ENCODE measurements at regions not wholly inside any gene's neighbourhood (a gene's known extent, or its start where the extent isn't known, plus 50 kb on each side); places are given as distances from the start of the nearest gene placed in this dataset.
"Not testable (repeated sequence)": the region's sequence is repeated elsewhere in the genome, so short reads cannot be mapped to it uniquely, and the experiment has no call there.

DNA sequence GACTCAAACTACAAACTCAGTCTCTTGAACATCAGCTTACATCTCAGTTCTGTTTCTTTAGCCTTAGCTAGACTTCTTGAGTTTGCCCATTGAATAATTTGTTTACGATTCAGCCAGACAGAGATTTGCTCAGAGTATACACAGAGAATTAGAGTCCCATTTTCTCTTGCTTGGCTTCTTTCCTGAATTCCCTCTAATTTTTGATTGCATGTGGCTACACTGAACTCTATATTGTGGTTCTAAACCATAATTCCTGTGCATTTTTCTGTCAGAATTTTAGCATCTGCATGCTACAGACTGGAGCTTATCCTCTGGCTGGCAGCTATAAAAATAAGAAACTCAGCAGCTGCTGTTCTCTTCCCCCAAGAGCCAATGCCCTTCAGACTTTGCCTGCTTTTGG is 354.9 kb downstream of the MDFIC start:
- Histone ChIP-seq H3K27me3 (ENCODE audit: control insufficient read depth, insufficient read depth, low read length, poor library complexity, severe bottlenecking) (no peaks in the 10 kb centered on the region), H3K4me3 (ENCODE audit: insufficient read depth, low read depth, low read length) (no peak overlapping the region), H3K9me3 (ENCODE audit: control insufficient read depth, low read length) (no peaks in the 10 kb centered on the region), H3K4me1 (ENCODE audit: control insufficient read depth, insufficient read depth, low read length) (no peaks in the 10 kb centered on the region), H3K36me3 (ENCODE audit: control insufficient read depth, insufficient read depth, low read length) (no peaks in the 10 kb centered on the region), H3K27ac (ENCODE audit: insufficient read depth, low read depth, low read length, poor library complexity, severe bottlenecking) (no peak overlapping the region)
- 95 to 97% methylated on average over 1 of the region's 1 CpG for WGBS, 2 experiments

DNA sequence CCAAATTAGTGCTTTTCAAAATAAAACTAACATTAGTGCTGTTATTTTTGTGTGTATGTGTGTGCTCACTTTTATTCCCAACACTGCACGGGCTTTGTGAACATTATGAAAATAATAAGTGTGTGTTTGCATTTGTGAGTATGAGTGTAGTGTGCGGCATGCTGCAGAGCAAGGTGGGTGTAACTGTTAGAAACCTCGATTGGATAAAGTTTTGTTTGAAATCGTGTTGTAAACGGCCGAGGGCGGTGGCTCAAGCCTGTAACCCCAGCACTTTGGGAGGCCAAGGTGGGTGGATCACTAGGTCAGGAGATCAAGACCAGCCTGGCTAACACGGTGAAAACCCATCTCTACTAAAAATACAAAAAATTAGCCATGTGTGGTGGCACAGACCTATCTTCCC is 352.0 kb downstream of the MDFIC start:
- not testable (repeated sequence) for H3K9me3 ChIP-seq (ENCODE audit: control insufficient read depth, low read length); H3K36me3 ChIP-seq (ENCODE audit: control insufficient read depth, insufficient read depth, low read length); H3K4me1 ChIP-seq (ENCODE audit: control insufficient read depth, insufficient read depth, low read length); H3K27ac ChIP-seq (ENCODE audit: insufficient read depth, low read depth, low read length, poor library complexity, severe bottlenecking); H3K27me3 ChIP-seq (ENCODE audit: control insufficient read depth, insufficient read depth, low read length, poor library complexity, severe bottlenecking); H3K4me3 ChIP-seq (ENCODE audit: insufficient read depth, low read depth, low read length)
- WGBS, 2 experiments = 92 to 95% methylated on average over 8 of the region's 8 CpGs

DNA sequence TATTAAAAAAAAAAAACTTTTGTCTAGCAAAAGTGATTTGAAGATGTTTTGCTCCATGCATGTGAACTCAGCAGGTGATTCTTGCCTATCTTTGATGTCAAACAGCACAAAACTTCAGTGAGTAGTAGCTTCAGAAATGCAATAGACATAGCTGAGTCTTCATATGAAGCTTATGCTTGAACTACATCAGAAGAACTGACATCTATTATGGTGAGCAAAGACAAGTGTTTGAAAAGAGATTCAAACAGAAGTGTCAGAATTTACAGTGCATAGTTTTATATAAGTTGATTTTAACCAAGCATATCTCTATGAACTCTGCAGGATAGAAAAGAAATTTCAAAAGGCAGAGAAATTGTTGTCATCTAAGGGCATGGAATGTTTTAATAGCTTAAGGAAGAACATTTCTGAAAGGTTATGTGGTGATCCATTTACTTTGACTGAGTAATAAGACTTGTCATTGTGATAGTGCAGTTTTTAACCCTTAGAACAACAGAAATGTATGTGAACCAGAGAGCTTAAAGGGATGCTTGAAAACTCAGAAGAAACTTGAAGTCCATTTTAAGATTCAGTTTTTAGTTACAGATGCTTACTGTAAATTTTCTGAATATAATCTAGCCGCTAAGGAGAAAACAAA is 351.4 kb downstream of the MDFIC start:
- Histone ChIP-seq H3K9me3 (ENCODE audit: control insufficient read depth, low read length) (no peaks in the 10 kb centered on the region), H3K27me3 (ENCODE audit: control insufficient read depth, insufficient read depth, low read length, poor library complexity, severe bottlenecking) (no peaks in the 10 kb centered on the region), H3K27ac (ENCODE audit: insufficient read depth, low read depth, low read length, poor library complexity, severe bottlenecking) (no peak overlapping the region), H3K36me3 (ENCODE audit: control insufficient read depth, insufficient read depth, low read length) (no peaks in the 10 kb centered on the region), H3K4me3 (ENCODE audit: insufficient read depth, low read depth, low read length) (no peak overlapping the region), H3K4me1 (ENCODE audit: control insufficient read depth, insufficient read depth, low read length) (no peaks in the 10 kb centered on the region)
- 100% methylated on average over 1 of the region's 1 CpG; no CpG with 5 or more reads in 1 of the 2 experiments for WGBS, 2 experiments

GRCh38 chr7:115271332-115272235 is 349.7 kb downstream of the MDFIC start:
- 98 to 100% methylated on average over 1 to 3 of the region's 4 CpGs for WGBS, 2 experiments
- no peaks in the 10 kb centered on the region for H3K27me3 ChIP-seq (ENCODE audit: control insufficient read depth, insufficient read depth, low read length, poor library complexity, severe bottlenecking)
- H3K9me3 ChIP-seq (ENCODE audit: control insufficient read depth, low read length) = no peaks in the 10 kb centered on the region
- H3K4me3 ChIP-seq (ENCODE audit: insufficient read depth, low read depth, low read length) = no peak overlapping the region
- no peaks in the 10 kb centered on the region for H3K36me3 ChIP-seq (ENCODE audit: control insufficient read depth, insufficient read depth, low read length)
- no peak overlapping the region for H3K27ac ChIP-seq (ENCODE audit: insufficient read depth, low read depth, low read length, poor library complexity, severe bottlenecking)
- no peaks in the 10 kb centered on the region for H3K4me1 ChIP-seq (ENCODE audit: control insufficient read depth, insufficient read depth, low read length)

GRCh38 chr7:115269486-115269885 is 347.6 kb downstream of the MDFIC start:
- 85 to 100% methylated on average over 1 of the region's 1 CpG for WGBS, 2 experiments
- Histone ChIP-seq H3K9me3 (ENCODE audit: control insufficient read depth, low read length) (no peaks in the 10 kb centered on the region), H3K4me1 (ENCODE audit: control insufficient read depth, insufficient read depth, low read length) (no peaks in the 10 kb centered on the region), H3K4me3 (ENCODE audit: insufficient read depth, low read depth, low read length) (no peak overlapping the region), H3K27ac (ENCODE audit: insufficient read depth, low read depth, low read length, poor library complexity, severe bottlenecking) (no peak overlapping the region), H3K27me3 (ENCODE audit: control insufficient read depth, insufficient read depth, low read length, poor library complexity, severe bottlenecking) (no peaks in the 10 kb centered on the region), H3K36me3 (ENCODE audit: control insufficient read depth, insufficient read depth, low read length) (no peaks in the 10 kb centered on the region)

- no peaks in the 10 kb centered on the region for H3K4me1 ChIP-seq (ENCODE audit: control insufficient read depth, insufficient read depth, low read length)
- H3K36me3 ChIP-seq (ENCODE audit: control insufficient read depth, insufficient read depth, low read length) = no peaks in the 10 kb centered on the region
- no peaks in the 10 kb centered on the region for H3K9me3 ChIP-seq (ENCODE audit: control insufficient read depth, low read length)
- no peak overlapping the region for H3K4me3 ChIP-seq (ENCODE audit: insufficient read depth, low read depth, low read length)
- no peaks in the 10 kb centered on the region for H3K27me3 ChIP-seq (ENCODE audit: control insufficient read depth, insufficient read depth, low read length, poor library complexity, severe bottlenecking)
- no peak overlapping the region for H3K27ac ChIP-seq (ENCODE audit: insufficient read depth, low read depth, low read length, poor library complexity, severe bottlenecking)
These were observed 345.6 kb downstream of the MDFIC start for GRCh38 chr7:115267503-115267902.

GRCh38 chr7:115260381-115260780 is 338.5 kb downstream of the MDFIC start:
- 67% methylated on average over 1 of the region's 2 CpGs; no CpG with 5 or more reads in 1 of the 2 experiments for WGBS, 2 experiments
- Histone ChIP-seq H3K27ac (ENCODE audit: insufficient read depth, low read depth, low read length, poor library complexity, severe bottlenecking) (no peak overlapping the region), H3K4me1 (ENCODE audit: control insufficient read depth, insufficient read depth, low read length) (no peaks in the 10 kb centered on the region), H3K9me3 (ENCODE audit: control insufficient read depth, low read length) (no peaks in the 10 kb centered on the region), H3K36me3 (ENCODE audit: control insufficient read depth, insufficient read depth, low read length) (no peaks in the 10 kb centered on the region), H3K4me3 (ENCODE audit: insufficient read depth, low read depth, low read length) (no peak overlapping the region), H3K27me3 (ENCODE audit: control insufficient read depth, insufficient read depth, low read length, poor library complexity, severe bottlenecking) (no peaks in the 10 kb centered on the region)

- no peaks in the 10 kb centered on the region for H3K9me3 ChIP-seq (ENCODE audit: control insufficient read depth, low read length)
- H3K4me1 ChIP-seq (ENCODE audit: control insufficient read depth, insufficient read depth, low read length) = no peaks in the 10 kb centered on the region
- H3K27ac ChIP-seq (ENCODE audit: insufficient read depth, low read depth, low read length, poor library complexity, severe bottlenecking) = no peak overlapping the region
- H3K27me3 ChIP-seq (ENCODE audit: control insufficient read depth, insufficient read depth, low read length, poor library complexity, severe bottlenecking) = no peaks in the 10 kb centered on the region
- H3K4me3 ChIP-seq (ENCODE audit: insufficient read depth, low read depth, low read length) = no peak overlapping the region
- 97% methylated on average over 3 of the region's 3 CpGs for WGBS, 2 experiments
- no peaks in the 10 kb centered on the region for H3K36me3 ChIP-seq (ENCODE audit: control insufficient read depth, insufficient read depth, low read length)
These were observed 330.6 kb downstream of the MDFIC start for GRCh38 chr7:115252461-115252860.

DNA sequence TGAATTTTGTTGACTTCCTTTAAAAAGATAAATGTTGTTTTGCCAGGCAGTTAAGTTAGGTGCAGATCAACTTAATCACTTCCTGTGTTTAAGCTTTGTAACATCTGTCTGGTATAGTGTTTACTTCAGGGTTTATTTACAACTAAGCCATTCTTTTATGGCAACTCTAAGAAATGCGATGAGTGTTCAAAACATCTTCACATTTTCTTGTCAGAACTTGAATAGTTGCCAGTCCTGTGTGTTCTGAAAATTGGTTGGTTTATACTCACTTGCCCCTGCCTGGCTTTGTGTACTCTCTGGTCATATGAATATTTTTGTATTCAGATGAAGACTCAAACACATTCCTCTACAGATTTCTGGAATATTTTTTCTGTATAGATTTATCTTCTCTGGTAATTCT is 327.2 kb downstream of the MDFIC start:
- H3K9me3 ChIP-seq (ENCODE audit: control insufficient read depth, low read length) = no peaks in the 10 kb centered on the region
- no peaks in the 10 kb centered on the region for H3K36me3 ChIP-seq (ENCODE audit: control insufficient read depth, insufficient read depth, low read length)
- no peaks in the 10 kb centered on the region for H3K27me3 ChIP-seq (ENCODE audit: control insufficient read depth, insufficient read depth, low read length, poor library complexity, severe bottlenecking)
- 100% methylated on average over 1 of the region's 1 CpG for WGBS, 2 experiments
- H3K27ac ChIP-seq (ENCODE audit: insufficient read depth, low read depth, low read length, poor library complexity, severe bottlenecking) = no peak overlapping the region
- H3K4me3 ChIP-seq (ENCODE audit: insufficient read depth, low read depth, low read length) = no peak overlapping the region
- H3K4me1 ChIP-seq (ENCODE audit: control insufficient read depth, insufficient read depth, low read length) = no peaks in the 10 kb centered on the region

- H3K9me3 ChIP-seq (ENCODE audit: control insufficient read depth, low read length) = no peaks in the 10 kb centered on the region
- WGBS, 2 experiments = no CpG with 5 or more reads among the region's 1 CpG
- H3K4me3 ChIP-seq (ENCODE audit: insufficient read depth, low read depth, low read length) = no peak overlapping the region
- no peaks in the 10 kb centered on the region for H3K36me3 ChIP-seq (ENCODE audit: control insufficient read depth, insufficient read depth, low read length)
- no peaks in the 10 kb centered on the region for H3K27me3 ChIP-seq (ENCODE audit: control insufficient read depth, insufficient read depth, low read length, poor library complexity, severe bottlenecking)
- H3K4me1 ChIP-seq (ENCODE audit: control insufficient read depth, insufficient read depth, low read length) = no peaks in the 10 kb centered on the region
- H3K27ac ChIP-seq (ENCODE audit: insufficient read depth, low read depth, low read length, poor library complexity, severe bottlenecking) = no peak overlapping the region
These were observed 319.3 kb downstream of the MDFIC start for GRCh38 chr7:115241151-115241550.

Data from ectodermal cell (in vitro differentiated cells).